ENCODE measurements at regions not wholly inside any gene's neighbourhood (a gene's known extent, or its start where the extent isn't known, plus 50 kb on each side); places are given as distances from the start of the nearest gene placed in this dataset.

DNA sequence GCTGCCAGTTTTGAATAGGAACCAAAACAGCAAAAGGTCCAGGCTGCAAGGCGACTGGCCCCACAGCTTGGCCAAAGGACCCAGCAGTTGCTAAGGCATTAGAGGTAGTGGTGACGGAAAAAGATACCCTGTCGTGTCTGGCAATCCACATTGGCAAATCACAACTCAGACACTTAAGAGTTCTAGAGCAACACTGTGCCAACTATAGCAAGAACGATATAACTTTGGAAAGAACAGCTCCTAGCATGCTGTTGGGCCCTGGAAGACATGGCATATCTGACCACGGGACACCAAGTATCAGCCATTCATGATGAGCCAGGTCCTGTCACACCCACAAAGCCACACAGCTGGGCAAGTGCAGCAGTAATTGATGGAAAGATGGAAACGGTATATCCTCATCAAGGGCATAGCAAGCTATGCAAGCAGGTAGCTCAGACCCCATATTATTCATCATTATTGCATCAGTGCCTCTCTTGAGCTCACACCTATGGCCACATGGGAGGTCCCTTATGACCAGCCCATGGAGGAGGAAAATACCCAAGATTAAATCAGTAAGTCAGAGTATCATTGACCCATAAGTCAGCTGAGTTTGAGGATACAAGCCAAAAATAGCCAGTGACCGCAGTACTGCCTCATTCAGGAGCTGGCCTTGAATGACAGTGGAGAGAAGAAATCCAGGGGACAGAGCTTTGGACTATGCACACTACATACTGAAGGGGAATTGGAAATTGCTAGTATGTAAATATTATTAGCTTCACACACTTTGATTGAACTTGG lies 221.2 kb downstream of the SETD4 start:
- POLR2A ChIA-PET: no interaction called here
- H3K4me3 Mint-ChIP-seq: no peak overlapping the region
- ATAC-seq (ENCODE audit: low read depth) (no peak), DNase-seq (no peak)
- no peaks in the 10 kb centered on the region for H3K27me3 Mint-ChIP-seq
- peaks cover under 1% of the 10 kb centered on the region for H3K4me1 Mint-ChIP-seq
- H3K36me3 Mint-ChIP-seq: no peaks in the 10 kb centered on the region
- no peaks in the 10 kb centered on the region for H3K9me3 Mint-ChIP-seq
- no peak overlapping the region for H3K27ac Mint-ChIP-seq

DNA sequence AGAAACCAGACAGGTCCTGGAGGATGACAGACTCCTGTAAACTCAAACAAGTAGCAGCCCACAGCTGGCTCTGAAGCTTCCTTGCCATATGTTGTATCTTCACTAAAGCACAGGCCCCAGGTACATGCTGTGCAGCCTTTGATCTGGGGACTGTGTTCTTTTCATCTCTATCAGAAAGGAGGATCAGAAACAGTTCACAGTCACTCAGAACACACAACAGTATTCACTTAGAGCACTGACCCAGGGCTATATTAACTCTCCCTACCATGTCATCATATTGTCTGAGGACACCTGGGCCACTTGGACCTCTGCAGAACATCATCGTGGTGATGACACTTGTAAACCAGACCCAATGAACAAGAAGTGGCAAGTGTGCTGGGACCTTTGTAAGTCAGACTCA lies 222.0 kb downstream of the SETD4 start:
- DNase-seq (no peak), ATAC-seq (ENCODE audit: low read depth) (no peak)
- Mint-ChIP-seq H3K4me3 (no peak overlapping the region), H3K36me3 (no peaks in the 10 kb centered on the region), H3K27me3 (no peaks in the 10 kb centered on the region), H3K4me1 (peaks cover 3% of the 10 kb centered on the region), H3K27ac (no peak overlapping the region), H3K9me3 (no peaks in the 10 kb centered on the region)
- POLR2A ChIA-PET: no interaction called here

DNA sequence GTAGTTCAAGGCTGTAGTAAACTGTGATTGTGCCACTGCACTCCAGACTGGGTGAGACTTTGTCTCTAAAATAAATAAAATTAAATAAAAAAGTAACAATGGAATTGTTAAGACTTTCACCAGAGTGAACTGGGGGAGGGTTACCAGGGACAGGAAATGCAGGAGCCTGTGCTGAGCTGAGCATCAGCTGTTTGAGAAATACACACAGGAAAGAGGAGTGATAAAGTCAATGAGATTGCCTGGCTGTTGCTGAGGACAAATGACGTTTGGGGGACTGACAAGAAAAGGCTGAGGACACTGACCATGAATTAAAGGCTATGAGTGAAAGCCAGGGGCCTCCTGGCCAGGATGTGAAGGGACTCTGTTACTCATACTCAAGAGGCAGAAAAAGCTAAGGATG lies 226.3 kb downstream of the SETD4 start:
- POLR2A ChIA-PET: interaction anchor here (0.6 kb wide), 1 partner anchor 765 kb away, joined by 3 read pairs; no protein-coding TSS in a partner anchor
- ATAC-seq (ENCODE audit: low read depth): no peak
- H3K9me3 Mint-ChIP-seq: no peaks in the 10 kb centered on the region
- H3K27me3 Mint-ChIP-seq: peaks cover 11% of the 10 kb centered on the region
- no peak overlapping the region for H3K27ac Mint-ChIP-seq
- peaks cover 3% of the 10 kb centered on the region for H3K4me1 Mint-ChIP-seq
- no peaks in the 10 kb centered on the region for H3K36me3 Mint-ChIP-seq
- no peak overlapping the region for H3K4me3 Mint-ChIP-seq
- DNase-seq: no peak

DNA sequence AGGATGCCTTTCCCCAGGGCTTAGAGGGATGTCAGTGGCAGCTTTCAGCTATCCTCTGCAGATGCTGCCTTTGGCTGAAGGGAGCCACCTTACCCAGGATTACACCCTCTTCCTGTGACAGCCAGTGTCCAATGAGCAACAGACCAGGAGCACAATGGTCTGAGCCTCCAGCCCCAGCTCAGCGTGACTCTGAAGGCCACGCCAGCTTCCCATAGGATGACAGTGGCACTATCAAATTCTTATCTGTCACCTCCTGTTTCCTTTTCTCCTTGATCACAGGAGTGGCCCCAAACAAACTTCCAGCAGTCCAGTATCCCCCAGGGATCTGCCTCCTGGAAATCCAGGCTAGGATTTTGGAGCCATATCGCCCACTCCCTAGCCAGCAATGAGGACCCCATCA lies 226.9 kb downstream of the SETD4 start:
- Mint-ChIP-seq H3K9me3 (no peaks in the 10 kb centered on the region), H3K4me3 (no peak overlapping the region), H3K27me3 (peaks cover 15% of the 10 kb centered on the region), H3K27ac (no peak overlapping the region), H3K36me3 (no peaks in the 10 kb centered on the region), H3K4me1 (peaks cover 3% of the 10 kb centered on the region)
- POLR2A ChIA-PET: no interaction called here
- no peak for DNase-seq
- no peak for ATAC-seq (ENCODE audit: low read depth)

DNA sequence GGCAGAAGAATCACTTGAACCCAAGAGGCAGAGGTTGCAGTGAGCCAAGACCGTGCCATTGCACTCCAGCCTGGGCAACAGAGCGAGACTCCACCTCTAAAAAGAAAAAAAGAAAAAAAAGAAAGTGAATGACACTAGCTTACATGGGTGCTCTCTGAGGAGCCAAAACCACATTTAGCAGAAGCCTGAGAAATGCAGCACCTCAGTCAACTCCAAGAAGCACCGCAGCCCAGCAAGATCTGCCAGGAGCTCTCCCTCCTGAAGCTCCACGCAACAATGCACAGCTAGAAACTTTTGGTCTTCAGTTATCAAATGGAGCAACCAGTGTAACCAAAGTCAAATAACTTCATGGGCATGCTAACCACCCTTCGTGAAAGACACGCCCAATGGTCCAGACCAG lies 229.1 kb downstream of the SETD4 start:
- DNase-seq (no peak), ATAC-seq (ENCODE audit: low read depth) (no peak)
- Mint-ChIP-seq H3K4me3 (no peak overlapping the region), H3K27ac (no peak overlapping the region), H3K36me3 (no peaks in the 10 kb centered on the region), H3K4me1 (peaks cover 3% of the 10 kb centered on the region), H3K9me3 (no peaks in the 10 kb centered on the region), H3K27me3 (peaks cover 15% of the 10 kb centered on the region)
- POLR2A ChIA-PET: no interaction called here

DNA sequence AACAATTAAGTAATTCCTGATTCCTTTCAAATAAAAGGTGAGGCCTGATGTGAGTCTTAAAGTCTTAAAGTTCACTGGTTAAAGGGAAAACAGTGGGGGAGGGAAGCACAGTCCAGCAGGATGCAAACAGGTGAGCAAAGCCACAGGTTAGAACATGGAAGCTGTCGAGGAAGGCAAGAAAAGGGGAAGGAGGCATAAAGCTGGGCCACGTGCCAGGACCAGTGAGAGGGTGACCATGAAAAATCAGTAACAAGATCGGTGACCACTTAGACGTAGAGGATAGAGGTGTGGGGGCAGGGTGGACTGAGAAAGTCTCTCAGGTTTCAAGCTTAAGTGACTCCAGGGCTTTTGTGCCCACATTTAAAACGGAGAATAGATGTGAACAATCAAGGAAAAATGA lies 231.3 kb downstream of the SETD4 start:
- ATAC-seq (ENCODE audit: low read depth): no peak
- H3K9me3 Mint-ChIP-seq: peaks cover under 1% of the 10 kb centered on the region
- peaks cover 2% of the 10 kb centered on the region for H3K4me1 Mint-ChIP-seq
- POLR2A ChIA-PET: no interaction called here
- H3K4me3 Mint-ChIP-seq: no peak overlapping the region
- H3K27me3 Mint-ChIP-seq: peaks cover 15% of the 10 kb centered on the region
- no peak overlapping the region for H3K27ac Mint-ChIP-seq
- H3K36me3 Mint-ChIP-seq: no peaks in the 10 kb centered on the region
- no peak for DNase-seq

DNA sequence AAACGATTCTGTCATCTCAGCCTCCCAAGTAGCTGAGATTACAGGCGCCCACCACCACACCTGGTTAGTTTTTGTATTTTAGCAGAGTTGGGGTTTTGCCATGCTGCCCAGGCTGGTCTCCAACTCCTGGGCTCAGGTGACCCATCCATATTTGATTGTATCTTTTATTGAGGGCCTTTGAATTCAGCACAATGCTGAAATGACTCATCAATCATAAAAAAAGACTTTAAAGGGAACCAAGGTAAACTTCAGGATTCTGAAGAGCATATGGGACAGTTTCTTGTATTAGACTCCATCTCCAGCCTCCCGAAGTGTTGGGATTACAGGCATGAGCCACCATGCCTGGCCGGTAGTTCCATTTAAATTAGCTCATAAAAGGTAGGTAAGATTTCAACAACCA lies 232.2 kb downstream of the SETD4 start:
- Mint-ChIP-seq H3K4me1 (no peaks in the 10 kb centered on the region), H3K27ac (no peak overlapping the region), H3K9me3 (peaks cover 5% of the 10 kb centered on the region), H3K4me3 (no peak overlapping the region), H3K27me3 (peaks cover 15% of the 10 kb centered on the region), H3K36me3 (no peaks in the 10 kb centered on the region)
- ATAC-seq (ENCODE audit: low read depth) (no peak), DNase-seq (no peak)
- POLR2A ChIA-PET: no interaction called here

DNA sequence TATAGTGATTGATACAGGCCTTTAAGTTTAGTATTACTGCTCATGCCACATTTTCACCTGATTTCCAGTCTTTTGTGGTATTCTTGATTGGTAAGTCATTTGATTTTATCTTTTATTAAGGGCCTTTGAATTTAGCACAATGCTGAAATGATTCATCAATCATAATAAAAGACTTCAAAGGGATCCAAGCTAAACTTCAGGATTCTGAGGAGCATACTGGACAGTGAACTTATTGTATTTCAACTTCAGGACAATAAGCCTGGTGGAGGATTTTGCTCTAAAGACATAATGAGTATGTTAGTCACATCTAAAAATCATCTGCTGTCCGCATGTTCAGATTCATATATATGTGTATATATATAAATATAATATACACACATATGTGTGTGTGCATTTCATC lies 233.3 kb downstream of the SETD4 start:
- no peak for ATAC-seq (ENCODE audit: low read depth)
- Mint-ChIP-seq H3K27ac (no peak overlapping the region), H3K36me3 (no peaks in the 10 kb centered on the region), H3K4me1 (no peaks in the 10 kb centered on the region), H3K4me3 (no peak overlapping the region), H3K27me3 (peaks cover 14% of the 10 kb centered on the region), H3K9me3 (peaks cover 5% of the 10 kb centered on the region)
- no peak for DNase-seq
- POLR2A ChIA-PET: no interaction called here

DNA sequence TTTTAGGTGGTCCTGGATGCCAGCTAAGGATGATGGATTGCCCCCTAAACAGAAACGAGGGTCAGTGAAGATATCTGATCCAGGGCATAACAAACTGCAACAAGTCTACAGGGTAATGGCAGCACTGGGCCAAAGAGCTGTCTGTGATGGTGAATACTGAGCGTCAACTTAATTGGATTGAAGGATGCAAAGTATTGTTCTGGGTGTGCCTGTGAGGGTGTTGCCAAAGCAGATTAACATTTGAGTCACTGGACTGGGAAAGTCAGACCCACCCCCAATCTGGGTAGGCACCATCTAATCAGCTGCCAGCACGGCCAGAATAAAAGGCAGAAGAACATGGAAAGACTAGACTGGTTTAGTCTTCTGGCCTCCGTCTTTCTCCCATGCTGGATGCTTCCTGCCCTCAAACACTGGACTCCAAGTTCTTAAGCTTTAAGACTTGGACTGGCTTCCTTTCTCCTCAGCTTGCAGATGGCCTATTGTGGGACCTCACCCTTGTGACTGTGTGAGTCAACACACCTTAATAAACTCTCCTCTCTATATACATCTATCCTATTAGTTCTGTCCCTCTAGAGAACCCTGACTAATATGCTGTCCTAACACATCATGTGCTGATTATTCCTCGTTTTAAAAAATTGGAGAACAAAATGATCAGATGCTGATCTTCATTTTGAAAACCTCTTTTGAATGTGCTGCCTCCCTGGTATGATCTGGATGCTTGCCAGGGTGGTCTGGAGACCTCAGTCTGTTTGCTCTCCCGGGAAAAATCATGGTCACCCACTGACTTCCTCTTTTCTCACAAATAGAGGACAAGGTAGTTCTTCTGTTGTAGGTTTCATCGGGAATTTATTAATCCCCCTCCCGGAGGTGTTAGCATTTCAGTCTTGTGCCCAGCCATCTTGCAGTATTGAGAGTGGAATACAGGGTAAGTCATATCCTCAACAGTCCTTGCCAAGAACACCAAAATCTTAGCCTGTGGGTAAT lies 234.7 kb downstream of the SETD4 start:
- H3K4me3 Mint-ChIP-seq: no peak overlapping the region
- H3K27ac Mint-ChIP-seq: no peak overlapping the region
- POLR2A ChIA-PET: no interaction called here
- H3K36me3 Mint-ChIP-seq: no peaks in the 10 kb centered on the region
- no peak for ATAC-seq (ENCODE audit: low read depth)
- H3K4me1 Mint-ChIP-seq: no peaks in the 10 kb centered on the region
- no peak for DNase-seq
- peaks cover 5% of the 10 kb centered on the region for H3K9me3 Mint-ChIP-seq
- peaks cover 6% of the 10 kb centered on the region for H3K27me3 Mint-ChIP-seq

DNA sequence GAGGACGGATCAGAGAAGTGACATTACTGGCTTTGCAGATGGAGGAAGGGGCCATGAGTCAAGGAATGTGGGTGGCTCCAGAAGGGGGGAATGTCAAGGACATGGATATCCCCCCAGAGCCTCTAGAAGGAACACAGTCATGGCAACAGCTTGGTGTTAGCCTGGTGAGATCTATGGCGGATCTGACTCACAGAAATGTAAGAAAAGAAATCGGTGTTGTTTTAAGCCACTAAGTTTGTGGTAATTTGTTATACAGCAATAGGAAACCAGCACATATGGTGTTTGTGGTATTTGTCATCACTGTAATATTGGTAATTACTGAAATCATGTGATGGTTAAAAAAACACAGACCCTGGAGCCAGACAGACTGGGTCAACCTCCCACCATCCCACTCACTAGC lies 236.2 kb downstream of the SETD4 start:
- Mint-ChIP-seq H3K27me3 (peaks cover 5% of the 10 kb centered on the region), H3K9me3 (peaks cover 5% of the 10 kb centered on the region), H3K27ac (no peak overlapping the region), H3K4me3 (no peak overlapping the region), H3K4me1 (no peaks in the 10 kb centered on the region), H3K36me3 (no peaks in the 10 kb centered on the region)
- no peak for DNase-seq
- POLR2A ChIA-PET: no interaction called here
- ATAC-seq (ENCODE audit: low read depth): no peak

DNA sequence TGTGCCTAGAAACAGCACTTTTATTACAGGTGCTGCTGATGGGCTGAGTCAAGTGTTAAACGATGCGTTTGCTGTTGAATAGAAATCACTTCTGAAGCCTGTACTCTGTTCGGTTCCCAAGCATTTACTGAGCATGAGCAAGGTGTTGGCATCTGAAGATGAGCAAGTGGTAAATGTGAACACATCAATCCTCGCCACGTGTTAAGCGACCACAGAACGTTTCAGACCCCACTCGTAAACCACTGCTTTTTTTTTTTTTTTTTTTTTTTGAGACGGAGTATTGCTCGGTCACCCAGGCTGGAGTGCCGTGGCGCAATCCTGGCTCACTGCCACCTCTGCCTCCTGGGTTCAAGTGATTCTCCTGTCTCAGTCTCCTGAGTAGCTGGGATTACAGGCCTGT lies 241.2 kb downstream of the SETD4 start:
- H3K27ac Mint-ChIP-seq: no peak overlapping the region
- POLR2A ChIA-PET: no interaction called here
- H3K4me3 Mint-ChIP-seq: no peak overlapping the region
- ATAC-seq (ENCODE audit: low read depth) (no peak), DNase-seq (no peak)
- H3K27me3 Mint-ChIP-seq: no peaks in the 10 kb centered on the region
- H3K9me3 Mint-ChIP-seq: peaks cover 4% of the 10 kb centered on the region
- no peaks in the 10 kb centered on the region for H3K36me3 Mint-ChIP-seq
- no peaks in the 10 kb centered on the region for H3K4me1 Mint-ChIP-seq

DNA sequence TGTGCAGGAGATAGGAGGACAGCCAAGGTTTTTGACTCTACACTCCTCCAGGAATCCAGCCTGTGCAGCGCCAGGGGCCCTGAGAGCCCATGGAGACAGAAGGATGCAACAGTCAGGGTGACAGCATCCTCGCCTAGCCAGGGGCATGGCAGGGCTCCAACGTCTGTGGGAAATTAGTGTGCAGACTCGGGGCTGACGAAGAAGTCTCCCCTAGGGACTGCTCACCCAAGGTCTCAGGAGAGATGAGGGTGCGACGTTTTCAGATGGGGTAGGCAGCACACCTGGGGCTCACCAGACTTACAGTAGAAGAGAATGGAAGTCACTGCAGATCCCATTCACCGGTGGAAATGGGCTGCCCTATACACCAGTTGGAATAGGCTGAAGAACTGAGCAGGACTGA lies 241.7 kb downstream of the SETD4 start:
- Mint-ChIP-seq H3K9me3 (no peaks in the 10 kb centered on the region), H3K4me3 (no peak overlapping the region), H3K36me3 (no peaks in the 10 kb centered on the region), H3K4me1 (no peaks in the 10 kb centered on the region), H3K27ac (no peak overlapping the region), H3K27me3 (no peaks in the 10 kb centered on the region)
- no peak for DNase-seq
- POLR2A ChIA-PET: no interaction called here
- ATAC-seq (ENCODE audit: low read depth): no peak

DNA sequence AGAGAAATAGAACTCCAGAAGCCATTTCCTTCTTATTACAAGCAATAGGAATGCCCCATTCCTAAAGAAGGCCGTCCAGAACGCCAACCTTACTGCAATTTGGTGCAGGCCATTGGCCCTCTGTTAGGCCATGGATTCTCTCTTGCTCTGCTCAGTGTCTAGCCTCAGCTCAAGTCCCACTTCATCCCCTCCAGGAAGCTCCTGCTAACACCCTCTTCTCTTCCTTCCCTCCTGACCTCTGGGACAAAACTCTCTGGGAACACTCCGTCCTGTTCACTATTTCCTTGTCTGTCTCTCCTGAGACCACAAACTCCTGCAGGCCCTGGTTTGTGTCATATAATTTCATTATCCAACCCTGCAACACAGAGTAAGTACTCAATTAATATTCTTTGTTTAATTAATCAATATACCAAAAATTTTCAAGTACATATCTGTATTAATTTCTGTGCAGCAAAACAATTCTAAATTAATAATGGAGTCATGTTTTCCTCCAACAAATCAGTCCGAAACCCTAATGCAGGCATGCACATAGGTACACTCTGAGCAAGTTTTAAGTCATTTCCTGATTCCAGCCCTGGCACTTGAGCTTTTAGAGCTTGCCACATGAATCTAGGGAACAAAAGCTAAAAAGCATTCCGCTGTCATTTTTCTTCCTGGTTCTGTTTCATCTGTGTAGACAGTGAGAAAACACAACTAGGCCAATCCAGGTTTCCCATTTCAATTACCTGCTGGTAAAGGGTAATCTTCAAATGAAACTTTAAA lies 245.3 kb downstream of the SETD4 start:
- Mint-ChIP-seq H3K27me3 (peaks cover 3% of the 10 kb centered on the region), H3K27ac (no peak overlapping the region), H3K9me3 (no peaks in the 10 kb centered on the region), H3K4me1 (no peaks in the 10 kb centered on the region), H3K4me3 (no peak overlapping the region), H3K36me3 (no peaks in the 10 kb centered on the region)
- no peak for ATAC-seq (ENCODE audit: low read depth)
- POLR2A ChIA-PET: no interaction called here
- no peak for DNase-seq
